ENCODE measurements at regions not wholly inside any gene's neighbourhood (a gene's known extent, or its start where the extent isn't known, plus 50 kb on each side); places are given as distances from the start of the nearest gene placed in this dataset.

DNA sequence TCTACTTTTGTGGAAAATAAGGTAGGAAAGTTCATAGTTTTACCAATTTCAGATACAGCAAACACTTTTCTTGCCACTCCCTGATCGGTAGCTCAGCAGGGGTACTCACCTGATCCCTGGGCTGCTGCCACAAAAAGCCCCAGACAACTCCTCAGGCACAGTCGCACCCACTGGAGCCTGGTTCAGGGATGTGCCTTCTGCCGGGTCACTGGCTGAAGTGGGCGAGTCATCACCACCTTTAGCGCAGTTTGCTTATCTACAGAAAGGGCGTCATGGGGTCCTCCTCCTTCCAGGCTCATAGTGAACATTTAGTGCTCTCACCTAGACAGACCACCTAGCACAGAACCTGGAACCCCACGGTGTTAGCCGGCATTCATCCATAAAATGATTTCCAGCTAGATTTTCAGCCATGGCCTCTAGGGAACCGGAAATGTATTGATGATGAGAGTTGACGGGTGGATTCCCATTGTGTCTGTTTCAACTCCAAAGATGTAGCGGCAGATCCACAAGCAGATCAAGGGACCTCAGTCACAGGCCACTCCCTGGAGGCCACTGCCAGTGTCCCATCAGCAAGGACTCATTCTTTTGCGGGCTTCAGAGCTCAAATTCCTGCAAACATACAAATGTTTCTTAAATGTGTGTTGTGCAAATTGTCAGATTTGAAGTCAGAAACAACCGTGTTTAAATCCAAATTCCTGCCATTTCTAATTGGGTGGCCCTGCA, 408.4 kb upstream of the SALL3 start:
- Histone ChIP-seq H3K4me3 (replicated peaks in 1 of 3; ENCODE audit: low read depth in 2 of 3, low read length in 3 of 3) (no peak overlapping the region), H2AFZ (ENCODE audit: insufficient read depth, low read depth, low read length, poor library complexity, severe bottlenecking) (no peak overlapping the region), H3K79me2 (ENCODE audit: insufficient read depth, low read length) (no peaks in the 10 kb centered on the region), H3K36me3 (replicated peaks in 1 of 2; ENCODE audit: control insufficient read depth in 1 of 2, insufficient read depth in 2 of 2, low read length in 2 of 2) (no peaks in the 10 kb centered on the region), H3K9ac (ENCODE audit: insufficient read depth, low read length, poor library complexity, severe bottlenecking) (no peak overlapping the region), H3K4me1 (ENCODE audit: control insufficient read depth in 1 of 2, insufficient read depth in 2 of 2, low read length in 2 of 2) (no peaks in the 10 kb centered on the region), H3K27me3 (ENCODE audit: control insufficient read depth in 2 of 2, insufficient read depth in 2 of 2, low read length in 2 of 2) (no peaks in the 10 kb centered on the region), H3K9me3 (replicated peaks in 1 of 2; ENCODE audit: control insufficient read depth in 1 of 2, insufficient read depth in 1 of 2, low read length in 2 of 2) (peaks cover 34 to 48% of the 10 kb centered on the region in 2 donors), H3K4me2 (replicated peaks; ENCODE audit: extremely low read depth, low read length, poor library complexity, severe bottlenecking) (no peak overlapping the region), H4K20me1 (ENCODE audit: insufficient read depth, low read length) (no peaks in the 10 kb centered on the region), H3K27ac (ENCODE audit: low read depth in 1 of 2, low read length in 2 of 2) (no peak overlapping the region)
- H3K36me3 Mint-ChIP-seq, result no peaks in the 10 kb centered on the region
- DNase-seq, result no peak
- H3K4me3 Mint-ChIP-seq, result no peak overlapping the region
- peaks cover 26 to 53% (median 38%) of the 10 kb centered on the region in 7 donors for H3K9me3 Mint-ChIP-seq
- intact Hi-C loops (cut with micrococcal nuclease), result no loop called here
- 95% methylated on average over 6 of the region's 13 CpGs for WGBS (ENCODE audit: insufficient coverage)
- H3K4me1 Mint-ChIP-seq, result no peaks in the 10 kb centered on the region
- TF ChIP-seq, protein P1, sequence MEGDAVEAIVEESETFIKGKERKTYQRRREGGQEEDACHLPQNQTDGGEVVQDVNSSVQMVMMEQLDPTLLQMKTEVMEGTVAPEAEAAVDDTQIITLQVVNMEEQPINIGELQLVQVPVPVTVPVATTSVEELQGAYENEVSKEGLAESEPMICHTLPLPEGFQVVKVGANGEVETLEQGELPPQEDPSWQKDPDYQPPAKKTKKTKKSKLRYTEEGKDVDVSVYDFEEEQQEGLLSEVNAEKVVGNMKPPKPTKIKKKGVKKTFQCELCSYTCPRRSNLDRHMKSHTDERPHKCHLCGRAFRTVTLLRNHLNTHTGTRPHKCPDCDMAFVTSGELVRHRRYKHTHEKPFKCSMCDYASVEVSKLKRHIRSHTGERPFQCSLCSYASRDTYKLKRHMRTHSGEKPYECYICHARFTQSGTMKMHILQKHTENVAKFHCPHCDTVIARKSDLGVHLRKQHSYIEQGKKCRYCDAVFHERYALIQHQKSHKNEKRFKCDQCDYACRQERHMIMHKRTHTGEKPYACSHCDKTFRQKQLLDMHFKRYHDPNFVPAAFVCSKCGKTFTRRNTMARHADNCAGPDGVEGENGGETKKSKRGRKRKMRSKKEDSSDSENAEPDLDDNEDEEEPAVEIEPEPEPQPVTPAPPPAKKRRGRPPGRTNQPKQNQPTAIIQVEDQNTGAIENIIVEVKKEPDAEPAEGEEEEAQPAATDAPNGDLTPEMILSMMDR (IDR thresholded peaks at IDR 0.05), result no peak
- no peaks in the 10 kb centered on the region for H3K27me3 Mint-ChIP-seq (ENCODE audit: low read depth in 3 of 3)
- no peak overlapping the region for H3K27ac Mint-ChIP-seq

DNA sequence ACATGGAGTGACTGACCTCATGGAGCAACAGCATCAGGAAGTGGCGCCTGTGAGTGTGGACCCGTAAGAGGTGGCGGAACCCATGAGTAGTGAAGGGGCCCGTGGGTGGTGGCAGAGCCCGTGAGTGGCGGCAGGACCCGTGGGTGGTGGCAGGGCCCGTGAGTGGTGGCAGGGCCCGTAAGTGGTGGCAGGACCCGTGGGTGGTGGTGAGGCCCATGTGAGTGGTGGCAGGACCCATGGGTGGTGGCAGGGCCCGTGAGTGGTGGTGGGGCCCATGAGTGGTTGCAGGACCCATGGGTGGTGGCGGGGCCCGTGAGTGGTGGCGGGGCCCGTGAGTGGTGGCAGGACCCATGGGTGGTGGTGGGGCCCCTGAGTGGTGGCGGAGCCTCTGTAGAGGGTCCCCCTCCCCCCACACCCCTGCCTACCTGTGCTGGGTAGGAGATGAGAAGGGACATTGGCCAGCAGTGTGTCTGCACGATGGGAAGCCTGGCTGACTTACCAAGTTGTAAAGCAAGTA, 407.7 kb upstream of the SALL3 start:
- H3K9ac ChIP-seq (ENCODE audit: insufficient read depth, low read length, poor library complexity, severe bottlenecking), result no peak overlapping the region
- no peaks in the 10 kb centered on the region for H4K20me1 ChIP-seq (ENCODE audit: insufficient read depth, low read length)
- H3K4me2 ChIP-seq (replicated peaks; ENCODE audit: extremely low read depth, low read length, poor library complexity, severe bottlenecking), result no peak overlapping the region
- 93% methylated on average over 7 of the region's 17 CpGs for WGBS (ENCODE audit: insufficient coverage)
- no peaks in the 10 kb centered on the region for H3K4me1 ChIP-seq (ENCODE audit: control insufficient read depth in 1 of 2, insufficient read depth in 2 of 2, low read length in 2 of 2)
- no peak overlapping the region for H3K4me3 Mint-ChIP-seq
- no peaks in the 10 kb centered on the region for H3K79me2 ChIP-seq (ENCODE audit: insufficient read depth, low read length)
- no peaks in the 10 kb centered on the region for H3K36me3 Mint-ChIP-seq
- no peak overlapping the region for H3K4me3 ChIP-seq (replicated peaks in 1 of 3; ENCODE audit: low read depth in 2 of 3, low read length in 3 of 3)
- no peaks in the 10 kb centered on the region for H3K36me3 ChIP-seq (replicated peaks in 1 of 2; ENCODE audit: control insufficient read depth in 1 of 2, insufficient read depth in 2 of 2, low read length in 2 of 2)
- no peak overlapping the region for H2AFZ ChIP-seq (ENCODE audit: insufficient read depth, low read depth, low read length, poor library complexity, severe bottlenecking)
- H3K27ac ChIP-seq (ENCODE audit: low read depth in 1 of 2, low read length in 2 of 2), result no peak overlapping the region
- intact Hi-C loops (cut with micrococcal nuclease), result no loop called here
- TF ChIP-seq, protein P1 (IDR thresholded peaks at IDR 0.05), result no peak
- peaks cover 33 to 50% of the 10 kb centered on the region in 2 donors for H3K9me3 ChIP-seq (replicated peaks in 1 of 2; ENCODE audit: control insufficient read depth in 1 of 2, insufficient read depth in 1 of 2, low read length in 2 of 2)
- H3K27me3 ChIP-seq (ENCODE audit: control insufficient read depth in 2 of 2, insufficient read depth in 2 of 2, low read length in 2 of 2), result no peaks in the 10 kb centered on the region
- H3K4me1 Mint-ChIP-seq, result no peaks in the 10 kb centered on the region
- peaks cover 26 to 52% (median 38%) of the 10 kb centered on the region in 7 donors for H3K9me3 Mint-ChIP-seq
- H3K27ac Mint-ChIP-seq, result peak overlapping the region in 1 of 7 donors; percentile 20
- no peaks in the 10 kb centered on the region for H3K27me3 Mint-ChIP-seq (ENCODE audit: low read depth in 3 of 3)
- no peak for DNase-seq
